IPS-NIHi11 (cell line): ENCODE measurements at regions not wholly inside any gene's neighbourhood (a gene's known extent, or its start where the extent isn't known, plus 50 kb on each side); places are given as distances from the start of the nearest gene placed in this dataset.

ENCODE experiments used
- DNase-seq: peaks from one replicate; pipeline ENCODE4 v3.0.0; 2012; ENCODE audit warnings: mixed read lengths, low spot score

- no peak for DNase-seq
These were observed 92.0 kb downstream of the GADD45G start for GRCh38 chr9:89696780-89697179.

GRCh38 chr9:89697553-89697952 is 92.7 kb downstream of the GADD45G start:
- no peak for DNase-seq

DNA sequence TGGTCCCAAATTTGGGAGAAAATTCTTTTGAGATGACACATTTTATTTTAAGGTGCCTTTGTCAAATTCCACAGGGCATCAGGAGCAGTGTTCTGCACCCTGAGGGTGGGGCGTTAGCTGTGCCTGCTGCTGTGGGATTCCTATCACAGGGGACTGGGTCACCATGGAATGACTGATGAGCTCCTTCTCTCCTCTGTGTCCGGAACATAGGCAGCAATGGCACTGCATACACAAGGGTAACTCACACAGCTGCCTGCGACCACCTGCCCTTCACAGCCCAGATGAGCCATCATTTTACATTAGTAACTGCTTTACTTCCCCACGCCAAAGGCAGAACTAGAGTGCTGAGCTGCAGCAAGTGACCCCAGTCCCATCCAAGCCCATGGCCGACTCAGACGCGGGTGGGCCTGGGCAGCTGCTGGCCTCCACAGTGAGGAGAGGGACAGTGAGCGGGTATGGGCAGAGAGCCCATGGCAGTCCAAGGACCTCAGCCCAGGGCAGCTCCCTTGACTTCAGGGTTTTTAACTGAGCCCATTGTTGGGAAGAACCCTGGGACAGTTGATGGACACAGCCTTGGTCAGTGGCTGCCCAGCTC is 93.7 kb downstream of the GADD45G start:
- no peak for DNase-seq

DNA sequence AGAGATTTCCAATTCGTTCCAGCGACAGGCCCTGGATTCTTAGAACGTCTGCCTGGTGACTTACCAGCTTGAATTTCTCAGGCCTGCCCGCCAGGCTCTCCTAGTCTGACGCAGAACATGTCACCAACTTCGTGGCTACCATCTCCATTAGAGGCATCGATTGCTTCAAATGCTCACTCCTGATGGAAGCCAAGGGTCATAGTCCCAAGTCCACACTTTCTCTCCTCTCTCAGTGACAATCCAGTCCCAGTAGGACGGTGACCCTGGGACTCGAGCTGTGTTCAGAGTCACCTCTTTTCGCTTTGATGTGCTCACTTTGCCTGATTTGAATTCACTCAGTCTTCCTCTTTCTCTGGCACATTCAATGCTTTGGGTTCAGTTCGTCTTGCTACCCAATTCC is 94.8 kb downstream of the GADD45G start:
- DNase-seq: no peak

GRCh38 chr9:89701221-89701798 is 96.5 kb downstream of the GADD45G start:
- no peak for DNase-seq

GRCh38 chr9:89702401-89702800 is 97.6 kb downstream of the GADD45G start:
- DNase-seq: no peak

- DNase-seq: no peak
These were observed 100.8 kb downstream of the GADD45G start for GRCh38 chr9:89705651-89706050.

- no peak for DNase-seq
These were observed 101.3 kb downstream of the GADD45G start for GRCh38 chr9:89706086-89706485.

DNA sequence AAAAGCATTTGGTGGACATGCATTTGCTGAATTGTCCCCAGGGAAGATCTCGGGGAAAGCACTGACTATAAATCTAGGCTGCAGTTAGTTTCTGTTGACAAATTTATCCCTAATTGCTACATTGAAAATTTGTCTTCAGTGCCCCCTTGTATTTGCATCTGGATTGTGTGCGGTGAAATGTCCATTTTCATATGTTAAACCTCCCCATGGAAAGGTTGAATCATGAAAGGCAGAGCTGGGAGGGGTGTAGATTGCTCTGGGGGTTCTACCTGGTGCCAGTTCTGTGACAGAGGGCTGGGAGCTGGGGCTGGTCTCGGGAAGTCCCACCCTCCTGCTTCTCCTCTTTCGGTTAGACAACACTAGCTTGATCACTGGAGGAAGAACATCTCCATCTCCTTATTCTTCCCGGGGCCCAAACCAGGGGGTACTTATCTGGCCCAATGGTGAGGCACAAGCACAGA is 101.9 kb downstream of the GADD45G start:
- DNase-seq: no peak

DNA sequence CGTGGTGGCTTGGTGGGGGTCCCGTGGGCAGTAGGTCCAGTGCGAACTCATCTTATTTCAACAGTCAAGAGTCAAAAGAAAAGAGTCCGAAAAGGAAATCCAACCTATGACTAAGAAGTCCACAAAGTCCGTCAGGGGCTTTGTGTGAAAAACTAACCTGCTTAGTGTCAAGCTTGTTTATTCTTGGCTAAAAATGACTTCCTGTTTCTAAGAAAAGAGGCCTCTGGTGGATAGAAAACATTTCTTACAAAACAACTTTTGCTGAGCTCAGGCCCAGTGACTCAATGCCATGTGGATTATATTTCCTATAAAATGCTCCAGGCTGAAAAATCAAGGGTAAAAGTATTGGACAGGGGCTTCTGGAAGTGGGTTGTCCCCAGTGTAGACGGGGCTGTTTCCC is 105.9 kb downstream of the GADD45G start:
- no peak for DNase-seq

DNA sequence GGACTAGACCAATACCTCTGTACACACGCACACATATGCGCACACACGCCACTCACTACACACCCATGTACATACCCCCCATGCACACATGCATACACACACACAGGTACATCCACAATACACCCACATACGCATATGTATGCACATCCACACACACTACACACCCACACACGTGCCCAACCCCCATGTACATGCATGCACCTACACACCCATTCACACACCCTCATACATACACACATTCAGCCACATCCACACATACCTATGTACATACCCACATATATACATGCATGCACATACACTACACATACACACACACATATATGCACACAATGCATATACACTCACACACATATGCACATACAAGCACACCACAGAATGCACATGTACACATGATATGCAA is 107.1 kb downstream of the GADD45G start:
- no peak for DNase-seq

GRCh38 chr9:89712283-89712682 is 107.5 kb downstream of the GADD45G start:
- DNase-seq: no peak

DNA sequence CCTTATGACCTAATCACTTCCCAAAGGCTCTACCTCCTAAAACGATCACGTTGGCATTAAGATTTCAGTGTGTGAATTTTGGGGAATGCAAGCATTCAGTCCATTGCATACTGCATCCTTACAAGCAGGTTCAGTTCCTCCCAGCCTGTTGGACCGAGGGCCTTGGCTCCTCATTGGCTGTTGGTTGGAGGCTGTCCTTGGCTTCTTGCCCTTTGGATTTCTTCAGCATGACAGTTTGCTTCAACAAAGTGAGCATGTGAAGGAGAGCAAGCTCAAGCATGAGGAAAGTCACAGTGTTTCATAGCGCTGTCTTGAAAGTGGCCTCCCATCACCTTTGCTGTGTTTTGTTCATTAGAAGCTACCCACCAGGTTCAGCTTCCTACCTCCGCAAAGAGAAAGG is 109.5 kb downstream of the GADD45G start:
- DNase-seq: no peak

GRCh38 chr9:89715318-89715858 is 110.6 kb downstream of the GADD45G start:
- DNase-seq: no peak

DNA sequence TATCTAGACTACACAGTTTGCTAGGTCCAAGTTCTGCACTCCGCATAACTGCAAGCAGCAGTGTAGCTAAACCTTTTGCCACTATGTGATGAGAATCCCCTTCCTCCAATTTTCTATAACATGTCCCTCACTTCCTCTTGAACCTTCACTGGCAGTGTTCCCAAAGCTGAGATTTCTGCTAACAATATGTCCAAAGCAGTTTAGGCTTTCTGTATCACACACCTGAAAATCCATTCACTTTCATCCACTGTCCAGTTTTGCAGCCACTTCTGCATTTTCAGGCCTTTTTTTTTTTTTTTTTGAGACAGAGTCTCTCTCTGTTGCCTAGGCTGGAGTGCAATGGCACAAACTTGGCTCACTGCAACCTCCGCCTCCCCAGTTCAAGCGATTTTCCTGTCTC is 111.1 kb downstream of the GADD45G start:
- no peak for DNase-seq

GRCh38 chr9:89716559-89716958 is 111.7 kb downstream of the GADD45G start:
- DNase-seq: no peak

DNA sequence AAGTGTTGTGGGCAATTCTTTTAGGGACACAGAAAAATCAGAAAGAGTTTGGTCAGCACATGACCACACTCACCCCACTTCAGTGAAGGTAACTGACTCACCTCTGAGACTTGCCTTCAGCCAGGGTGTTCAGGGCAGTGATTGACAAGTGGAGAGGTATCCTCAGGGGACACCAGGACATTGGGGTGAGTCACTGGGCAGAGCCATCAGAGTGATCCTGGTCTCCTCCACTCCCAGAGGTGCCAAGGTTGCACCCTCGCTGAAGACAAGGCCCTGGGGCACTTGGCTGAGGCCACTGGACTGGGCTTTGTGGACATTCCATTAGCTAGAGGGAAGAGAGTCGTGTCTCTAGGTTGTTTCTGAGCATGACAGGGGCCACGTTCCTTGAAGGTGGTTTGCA is 113.4 kb downstream of the GADD45G start:
- DNase-seq: no peak

GRCh38 chr9:89718651-89719050 is 113.8 kb downstream of the GADD45G start:
- DNase-seq: no peak

DNA sequence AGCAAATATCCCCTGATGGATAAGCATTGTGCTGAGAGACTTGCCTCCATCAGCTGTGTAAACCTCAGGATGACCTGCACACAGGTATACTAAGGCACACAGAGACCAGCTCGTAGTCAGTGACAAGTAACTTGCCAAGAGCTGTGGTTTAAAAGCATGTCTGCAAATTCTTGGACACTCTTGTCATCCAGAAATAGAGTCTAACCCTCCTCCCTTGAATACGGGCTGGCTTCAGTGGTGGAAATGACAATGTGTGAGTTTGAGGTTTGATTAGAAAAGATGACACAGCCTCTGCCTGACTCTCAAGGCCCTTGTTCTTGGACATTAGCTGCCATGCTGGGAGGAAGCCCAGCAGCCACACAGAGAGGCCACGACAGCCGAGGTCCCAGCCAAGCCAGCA is 114.4 kb downstream of the GADD45G start:
- no peak for DNase-seq

DNA sequence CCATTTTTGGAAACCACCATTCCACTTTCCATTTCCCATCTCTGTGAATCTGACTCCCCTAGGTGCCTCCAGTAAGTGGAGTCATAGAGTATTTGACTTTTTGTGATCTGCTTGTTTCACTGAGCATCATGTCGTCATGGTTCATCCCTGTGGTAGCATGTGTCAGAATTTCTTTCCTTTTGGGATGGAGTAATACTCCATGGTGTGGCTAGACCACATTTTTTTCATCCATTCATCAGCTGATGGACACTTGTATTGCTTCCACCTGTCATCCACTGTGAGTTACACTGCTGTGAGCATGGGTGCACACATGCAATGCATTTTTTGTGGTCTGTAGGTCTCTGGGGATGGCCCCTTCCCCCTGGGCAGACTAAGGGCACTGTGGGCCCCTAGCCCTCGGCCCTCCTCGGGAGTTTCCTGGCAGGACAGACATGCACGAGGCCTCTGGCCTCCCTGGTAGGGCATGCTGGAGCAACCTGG is 115.9 kb downstream of the GADD45G start:
- no peak for DNase-seq

GRCh38 chr9:89721176-89721700 is 116.4 kb downstream of the GADD45G start:
- DNase-seq: no peak

- no peak for DNase-seq
These were observed 117.2 kb downstream of the GADD45G start for GRCh38 chr9:89721971-89722530.

DNA sequence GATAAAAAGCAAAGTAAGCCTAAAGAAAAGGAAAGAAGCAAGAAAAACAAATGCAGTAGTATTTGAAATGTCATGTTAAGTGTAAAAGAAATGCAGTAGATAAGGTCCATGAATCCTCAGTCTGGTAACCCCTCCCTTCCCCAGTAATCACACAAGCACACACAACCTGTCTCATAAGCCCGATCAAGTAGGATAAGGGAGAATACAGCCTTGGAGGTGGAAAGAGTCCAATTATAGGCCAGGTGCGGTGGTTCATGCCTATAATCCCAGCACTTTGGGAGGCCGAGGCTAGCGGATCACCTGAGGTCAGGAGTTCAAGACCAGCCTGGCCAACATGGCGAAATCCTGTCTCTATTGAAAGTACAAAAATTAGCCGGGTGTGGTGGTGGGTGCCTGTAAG is 117.9 kb downstream of the GADD45G start:
- DNase-seq: no peak
